C4-2B (cell line): ENCODE measurements at regions not wholly inside any gene's neighbourhood (a gene's known extent, or its start where the extent isn't known, plus 50 kb on each side); places are given as distances from the start of the nearest gene placed in this dataset.

ENCODE experiments used
- CTCF ChIP-seq: fragments of 450-650 bp; conservative IDR thresholded peaks from 2 replicates; pipeline ENCODE4 v1.5.1; 2017; ENCODE audit warnings: mild to moderate bottlenecking
- ZFX ChIP-seq: fragments of 450-650 bp; IDR thresholded peaks from 2 replicates; pipeline ENCODE4 v1.6.1; 2017

- TF ChIP-seq CTCF (no peak), ZFX (no peak)
Measured at GRCh38 chr3:103949693-103950092, 1417.0 kb upstream of the ALCAM start.
